ENCODE measurements at regions not wholly inside any gene's neighbourhood (a gene's known extent, or its start where the extent isn't known, plus 50 kb on each side); places are given as distances from the start of the nearest gene placed in this dataset.
"Not testable (repeated sequence)": the region's sequence is repeated elsewhere in the genome, so short reads cannot be mapped to it uniquely, and the experiment has no call there.

DNA sequence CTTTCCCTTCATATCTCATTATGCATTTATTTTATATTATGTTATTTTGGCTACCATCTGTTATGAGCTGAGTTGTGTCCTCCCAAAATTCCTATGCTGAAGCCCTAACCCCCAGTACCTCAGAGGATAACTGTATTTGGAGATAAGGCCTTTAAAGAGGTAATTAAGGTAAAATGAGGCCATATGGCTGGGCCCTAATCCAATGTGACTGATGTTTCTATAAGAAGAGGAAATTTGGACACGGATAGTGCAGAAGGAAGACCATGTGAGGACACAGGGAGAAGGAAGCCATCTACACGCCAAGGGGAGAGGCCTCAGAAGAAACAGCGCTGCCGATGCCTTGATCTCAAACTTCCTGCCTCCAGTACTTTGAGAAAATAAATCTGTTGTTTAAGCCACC lies 557.7 kb upstream of the CDH5 start:
- no peak for TF ChIP-seq CTCF (IDR thresholded peaks at IDR 0.05; ENCODE audit: borderline replicate concordance, insufficient read depth, low read depth, low read length)
- H3K4me3 ChIP-seq (ENCODE audit: low read depth, low read length), result no peak overlapping the region

GRCh38 chr16:65807858-65808257 lies 558.6 kb upstream of the CDH5 start:
- no peak overlapping the region for H3K4me3 ChIP-seq (ENCODE audit: low read depth, low read length)
- no peak for TF ChIP-seq CTCF (IDR thresholded peaks at IDR 0.05; ENCODE audit: borderline replicate concordance, insufficient read depth, low read depth, low read length)

DNA sequence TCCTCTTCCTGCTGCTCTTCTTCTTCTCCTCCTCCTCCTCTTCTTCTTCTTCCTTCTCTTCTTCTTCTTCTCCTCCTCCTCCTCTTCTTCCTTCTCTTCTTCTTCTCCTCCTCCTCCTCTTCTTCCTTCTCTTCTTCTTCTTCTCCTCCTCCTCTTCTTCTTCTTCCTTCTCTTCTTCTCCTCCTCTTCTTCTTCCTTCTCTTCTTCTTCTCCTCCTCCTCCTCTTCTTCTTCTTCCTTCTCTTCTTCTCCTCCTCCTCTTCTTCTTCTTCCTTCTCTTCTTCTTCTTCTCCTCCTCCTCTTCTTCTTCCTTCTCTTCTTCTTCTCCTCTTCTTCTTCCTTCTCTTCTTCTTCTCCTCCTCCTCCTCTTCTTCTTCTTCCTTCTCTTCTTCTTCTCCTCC lies 560.8 kb upstream of the CDH5 start:
- not testable (repeated sequence) for H3K4me3 ChIP-seq (ENCODE audit: low read depth, low read length)

- H3K4me3 ChIP-seq (ENCODE audit: low read depth, low read length), result no peak overlapping the region
- no peak for TF ChIP-seq CTCF (IDR thresholded peaks at IDR 0.05; ENCODE audit: borderline replicate concordance, insufficient read depth, low read depth, low read length)
Observed at GRCh38 chr16:65796481-65796880, 570.0 kb upstream of the CDH5 start.

- TF ChIP-seq CTCF (IDR thresholded peaks at IDR 0.05; ENCODE audit: borderline replicate concordance, insufficient read depth, low read depth, low read length), result no peak
- no peak overlapping the region for H3K4me3 ChIP-seq (ENCODE audit: low read depth, low read length)
Observed at GRCh38 chr16:65794973-65795372, 571.5 kb upstream of the CDH5 start.

GRCh38 chr16:65793781-65794180 lies 572.7 kb upstream of the CDH5 start:
- H3K4me3 ChIP-seq (ENCODE audit: low read depth, low read length), result no peak overlapping the region
- TF ChIP-seq CTCF (IDR thresholded peaks at IDR 0.05; ENCODE audit: borderline replicate concordance, insufficient read depth, low read depth, low read length), result no peak

- H3K4me3 ChIP-seq (ENCODE audit: low read depth, low read length), result no peak overlapping the region
- TF ChIP-seq CTCF (IDR thresholded peaks at IDR 0.05; ENCODE audit: borderline replicate concordance, insufficient read depth, low read depth, low read length), result no peak
Observed at GRCh38 chr16:65790768-65791167, 575.7 kb upstream of the CDH5 start.

Data from GM12875 (cell line).